Motor neuron (in vitro differentiated cells): ENCODE measurements at regions not wholly inside any gene's neighbourhood (a gene's known extent, or its start where the extent isn't known, plus 50 kb on each side); places are given as distances from the start of the nearest gene placed in this dataset.
"Not testable (repeated sequence)": the region's sequence is repeated elsewhere in the genome, so short reads cannot be mapped to it uniquely, and the experiment has no call there.

Experiments used
- ATAC-seq, 8 experiments: fragments of 200-7000 bp; cut with Tn5 transposase; replicated peaks in 6 of 8; 2 replicates each; pipeline ENCODE4 v1.8.0; 2021; ENCODE audit warnings: mild to moderate bottlenecking in 8 of 8, moderate library complexity in 8 of 8
- H3K27ac ChIP-seq, 2 donors: fragments of 250-450 bp; sonication (Bioruptor Pico); 2 replicates each; pipeline ENCODE4 v1.9.0; 2021; ENCODE audit warnings: antibody characterized with exemption in 2 of 2, mild to moderate bottlenecking in 2 of 2, moderate library complexity in 1 of 2
- H3K4me1 ChIP-seq, 2 donors: fragments of 250-450 bp; sonication (Bioruptor Pico); replicated peaks in 1 of 2; 2 replicates each; pipeline ENCODE4 v1.6.1; 2021; ENCODE audit warnings: antibody characterized with exemption in 2 of 2, mild to moderate bottlenecking in 2 of 2, moderate library complexity in 1 of 2
- H3K4me3 ChIP-seq, 5 donors: fragments of 250-450 bp; sonication (Bioruptor Pico); 2 replicates each; pipeline ENCODE4 v1.9.0; 2021; ENCODE audit warnings: antibody characterized with exemption in 5 of 5, mild to moderate bottlenecking in 5 of 5, moderate library complexity in 4 of 5
- WGBS, 10 experiments: fragments of 450-650 bp; shearing (Covaris generic); methylation state at CpG; one replicate each; pipeline ENCODE4 v1.0.0; 2022; 5-methylcytosine and 5-hydroxymethylcytosine counted together
- in situ Hi-C, 9 experiments: fragments of 400-800 bp; cut with MboI; loops; one replicate each; pipeline ENCODE4 v1.15.0; 2021; ENCODE audit warnings: low sequenced_read_pairs in 9 of 9, low pct_unique_long_range_greater_than_20kb in 2 of 9; ENCODE audit not compliant: unreplicated experiment in 9 of 9

GRCh38 chr17:53270936-53271335 is 551.8 kb upstream of the KIF2B start:
- 0 to 75% (median 29%) methylated on average over 1 of the region's 1 CpG; no CpG with 5 or more reads in 3 of the 10 experiments for WGBS, 10 experiments

GRCh38 chr17:53264730-53265129 is 558.0 kb upstream of the KIF2B start:
- H3K4me3 ChIP-seq: no peak overlapping the region
- in situ Hi-C loops: no loop called here
- WGBS, 10 experiments: 0 to 100% (median 49%) methylated on average over 1 of the region's 1 CpG; no CpG with 5 or more reads in 2 of the 10 experiments
- H3K4me1 ChIP-seq: peaks cover 0 to 5% of the 10 kb centered on the region in 2 donors
- no peak overlapping the region for H3K27ac ChIP-seq
- no peak for ATAC-seq

More at GRCh38 chr17:53270936-53271335, 551.8 kb upstream of the KIF2B start:
- peak in 1 of 8 experiments; percentile 12 for ATAC-seq
- Histone ChIP-seq H3K4me3 (no peak overlapping the region), H3K27ac (no peak overlapping the region), H3K4me1 (peaks cover 0 to 7% of the 10 kb centered on the region in 2 donors)
- in situ Hi-C loops: no loop called here

GRCh38 chr17:53253956-53254597 is 568.6 kb upstream of the KIF2B start:
- H3K4me1 ChIP-seq: no peaks in the 10 kb centered on the region
- no peak overlapping the region for H3K4me3 ChIP-seq
- WGBS, 10 experiments: 0 to 20% (median 18%) methylated on average over 1 of the region's 1 CpG; no CpG with 5 or more reads in 6 of the 10 experiments
- in situ Hi-C loops: no loop called here
- no peak overlapping the region for H3K27ac ChIP-seq
- ATAC-seq: no peak

GRCh38 chr17:53249036-53249435 is 573.7 kb upstream of the KIF2B start:
- Histone ChIP-seq H3K4me3 (no peak overlapping the region), H3K27ac (no peak overlapping the region), H3K4me1 (no peaks in the 10 kb centered on the region)
- 0 to 100% (median 54%) methylated on average over 1 to 3 of the region's 3 CpGs; no CpG with 5 or more reads in 1 of the 10 experiments for WGBS, 10 experiments
- in situ Hi-C loops: no loop called here
- ATAC-seq: no peak

- H3K4me1 ChIP-seq: no peaks in the 10 kb centered on the region
- no peak for ATAC-seq
- in situ Hi-C loops: no loop called here
- no peak overlapping the region for H3K4me3 ChIP-seq
- H3K27ac ChIP-seq: no peak overlapping the region
- WGBS, 10 experiments: 6 to 100% (median 94%) methylated on average over 1 to 2 of the region's 2 CpGs; no CpG with 5 or more reads in 1 of the 10 experiments
These were observed 588.6 kb upstream of the KIF2B start for GRCh38 chr17:53234138-53234537.

- Histone ChIP-seq H3K27ac (no peak overlapping the region), H3K4me3 (no peak overlapping the region), H3K4me1 (no peaks in the 10 kb centered on the region)
- ATAC-seq: no peak
- WGBS, 10 experiments: 0 to 100% (median 71%) methylated on average over 1 to 2 of the region's 2 CpGs; no CpG with 5 or more reads in 1 of the 10 experiments
- in situ Hi-C loops: no loop called here
These were observed 595.2 kb upstream of the KIF2B start for GRCh38 chr17:53227514-53227913.

- Histone ChIP-seq H3K27ac (no peak overlapping the region), H3K4me1 (no peaks in the 10 kb centered on the region), H3K4me3 (no peak overlapping the region)
- no peak for ATAC-seq
- in situ Hi-C loops: no loop called here
- 0 to 83% (median 55%) methylated on average over 2 of the region's 2 CpGs; no CpG with 5 or more reads in 1 of the 10 experiments for WGBS, 10 experiments
These were observed 595.6 kb upstream of the KIF2B start for GRCh38 chr17:53227111-53227510.

- in situ Hi-C loops: no loop called here
- no peak for ATAC-seq
- H3K4me1 ChIP-seq: no peaks in the 10 kb centered on the region
- no peak overlapping the region for H3K4me3 ChIP-seq
- no peak overlapping the region for H3K27ac ChIP-seq
These were observed 602.9 kb upstream of the KIF2B start for GRCh38 chr17:53219821-53220220.

- ATAC-seq: no peak
- 0 to 88% (median 61%) methylated on average over 1 to 2 of the region's 2 CpGs; no CpG with 5 or more reads in 1 of the 10 experiments for WGBS, 10 experiments
- in situ Hi-C loops: no loop called here
- H3K27ac ChIP-seq: no peak overlapping the region
- no peak overlapping the region for H3K4me3 ChIP-seq
- H3K4me1 ChIP-seq: no peaks in the 10 kb centered on the region
These were observed 604.0 kb upstream of the KIF2B start for GRCh38 chr17:53218723-53219122.

GRCh38 chr17:53217311-53217710 is 605.4 kb upstream of the KIF2B start:
- in situ Hi-C loops: no loop called here

GRCh38 chr17:53208935-53209334 is 613.8 kb upstream of the KIF2B start:
- H3K4me3 ChIP-seq, in situ Hi-C loops, ATAC-seq, H3K4me1 ChIP-seq, H3K27ac ChIP-seq: not testable (repeated sequence)
- 0% methylated on average over 1 of the region's 1 CpG; no CpG with 5 or more reads in 9 of the 10 experiments for WGBS, 10 experiments

More at GRCh38 chr17:53217311-53217710, 605.4 kb upstream of the KIF2B start:
- Histone ChIP-seq H3K27ac (no peak overlapping the region), H3K4me1 (no peaks in the 10 kb centered on the region), H3K4me3 (no peak overlapping the region)
- WGBS, 10 experiments: 9 to 100% (median 48%) methylated on average over 1 to 3 of the region's 3 CpGs
- ATAC-seq: no peak

GRCh38 chr17:53193044-53193443 is 629.7 kb upstream of the KIF2B start:
- H3K27ac ChIP-seq: no peak overlapping the region
- WGBS, 10 experiments: 0 to 100% (median 61%) methylated on average over 1 of the region's 1 CpG; no CpG with 5 or more reads in 4 of the 10 experiments
- in situ Hi-C loops: no loop called here
- no peaks in the 10 kb centered on the region for H3K4me1 ChIP-seq
- ATAC-seq: no peak
- no peak overlapping the region for H3K4me3 ChIP-seq

- Histone ChIP-seq H3K4me1 (no peaks in the 10 kb centered on the region), H3K4me3 (no peak overlapping the region), H3K27ac (no peak overlapping the region)
- ATAC-seq: peak in 1 of 8 experiments; percentile 27
- in situ Hi-C loops: no loop called here
These were observed 630.8 kb upstream of the KIF2B start for GRCh38 chr17:53191878-53192277.

- no peak overlapping the region for H3K27ac ChIP-seq
- in situ Hi-C loops: no loop called here
- 0 to 80% (median 16%) methylated on average over 1 to 2 of the region's 2 CpGs; no CpG with 5 or more reads in 2 of the 10 experiments for WGBS, 10 experiments
These were observed 636.7 kb upstream of the KIF2B start for GRCh38 chr17:53186001-53186400.

More at GRCh38 chr17:53186001-53186400, 636.7 kb upstream of the KIF2B start:
- Histone ChIP-seq H3K4me1 (no peaks in the 10 kb centered on the region), H3K4me3 (no peak overlapping the region)
- ATAC-seq: no peak
